ENCODE measurements at regions not wholly inside any gene's neighbourhood (a gene's known extent, or its start where the extent isn't known, plus 50 kb on each side); places are given as distances from the start of the nearest gene placed in this dataset.

GRCh38 chr2:239456940-239457339 lies 56.1 kb upstream of the HDAC4 start:
- TF ChIP-seq CTCF (IDR thresholded peaks at IDR 0.05; ENCODE audit: control extremely low read depth, extremely low read depth, low read depth, missing control alignments) = no peak
- ChIA-PET CTCF (no interaction called here), POLR2A (no interaction called here)
- no peak for DNase-seq (ENCODE audit: extremely low spot score)

GRCh38 chr2:239455436-239456203 lies 54.8 kb upstream of the HDAC4 start:
- POLR2A ChIA-PET = interaction anchor here (0.9 kb wide), 1 partner anchor 13 kb away, joined by 3 read pairs; no protein-coding TSS in a partner anchor
- DNase-seq (ENCODE audit: extremely low spot score) = no peak
- CTCF ChIA-PET = interaction anchor here (0.9 kb wide), 1 partner anchor 12 kb away, joined by 3 read pairs; no protein-coding TSS in a partner anchor
- no peak for TF ChIP-seq CTCF (IDR thresholded peaks at IDR 0.05; ENCODE audit: control extremely low read depth, extremely low read depth, low read depth, missing control alignments)

- DNase-seq (ENCODE audit: extremely low spot score) = no peak
- POLR2A ChIA-PET = interaction anchor here (0.9 kb wide), 1 partner anchor 14 kb away, joined by 3 read pairs; no protein-coding TSS in a partner anchor
- CTCF ChIA-PET = no interaction called here
- TF ChIP-seq CTCF (IDR thresholded peaks at IDR 0.05; ENCODE audit: control extremely low read depth, extremely low read depth, low read depth, missing control alignments) = no peak
Measured at GRCh38 chr2:239454507-239454906, 53.7 kb upstream of the HDAC4 start.

Data from GM10248 (cell line).